ENCODE measurements at regions not wholly inside any gene's neighbourhood (a gene's known extent, or its start where the extent isn't known, plus 50 kb on each side); places are given as distances from the start of the nearest gene placed in this dataset.

GRCh38 chr7:51930834-51931233 is 614.2 kb upstream of the COBL start:
- TF ChIP-seq CTCF (IDR thresholded peaks at IDR 0.05) = no peak
- TF ChIP-seq POLR2A (IDR thresholded peaks at IDR 0.05) = no peak

All from body of pancreas (tissue), 4 donors.